Breast epithelium (tissue), 4 donors: ENCODE measurements at regions not wholly inside any gene's neighbourhood (a gene's known extent, or its start where the extent isn't known, plus 50 kb on each side); places are given as distances from the start of the nearest gene placed in this dataset.

Experiments used
- DNase-seq, 2 donors: peaks; one replicate each; pipeline ENCODE4 v3.0.0-alpha.2; 2019; ENCODE audit warnings: low spot score in 2 of 2
- H3K27ac ChIP-seq, 2 donors: fragments of 200-600 bp; sonication (generic) in 1 of 2; one replicate each; pipeline ENCODE4 v1.5.1; 2016 to 2019; ENCODE audit warnings: mild to moderate bottlenecking in 1 of 2
- H3K27me3 ChIP-seq, 2 donors: fragments of 200-600 bp; sonication (generic) in 1 of 2; one replicate each; pipeline versions ENCODE4 v1.5.1 to v1.6.0; 2017 to 2019; ENCODE audit warnings: control low read depth in 1 of 2, mild to moderate bottlenecking in 1 of 2
- H3K36me3 ChIP-seq: fragments of 200-600 bp; one replicate; pipeline ENCODE4 v1.5.1; 2019
- H3K4me1 ChIP-seq, 2 donors: fragments of 200-600 bp; sonication (generic); one replicate each; pipeline ENCODE4 v1.5.1; 2016 to 2019; ENCODE audit warnings: control low read depth in 1 of 2
- H3K4me3 ChIP-seq, 3 donors: fragments of 200-600 bp; sonication (generic); 1 replicate in 2 of 3; 2 replicates in 1 of 3; pipeline ENCODE4 v1.5.1; 2016 to 2019; ENCODE audit warnings: mild to moderate bottlenecking in 3 of 3, moderate library complexity in 2 of 3
- H3K9me3 ChIP-seq, 2 donors: fragments of 200-600 bp; sonication (generic) in 1 of 2; one replicate each; pipeline ENCODE4 v1.5.1; 2016 to 2019; ENCODE audit warnings: control low read depth in 1 of 2
- CTCF ChIP-seq, 3 donors: fragments of 450-650 bp; IDR thresholded peaks; one replicate each; pipeline ENCODE4 v1.5.1; 2016 to 2017; ENCODE audit warnings: antibody characterized with exemption in 3 of 3, mild to moderate bottlenecking in 3 of 3, moderate library complexity in 3 of 3
- POLR2A ChIP-seq: fragments of 450-650 bp; IDR thresholded peaks from one replicate; pipeline ENCODE4 v1.6.1; 2016; ENCODE audit warnings: antibody characterized with exemption, mild to moderate bottlenecking, moderate library complexity
- POLR2AphosphoS5 ChIP-seq, 3 donors: sonication (generic); formaldehyde crosslinking; IDR thresholded peaks; one replicate each; pipeline ENCODE4 v1.6.1; 2017; ENCODE audit warnings: antibody characterized with exemption in 3 of 3
- intact Hi-C: fragments of 100-400 bp; cut with DNase I; formaldehyde crosslinking; loops from one replicate; pipeline ENCODE4 v1.15.1; 2023; ENCODE audit warnings: low total_unique reads

GRCh38 chr3:176526942-176527341 is 670.3 kb downstream of the TBL1XR1 start:
- Histone ChIP-seq H3K9me3 (peaks cover 9 to 12% of the 10 kb centered on the region in 2 donors), H3K27me3 (no peaks in the 10 kb centered on the region), H3K27ac (no peak overlapping the region), H3K4me1 (no peaks in the 10 kb centered on the region), H3K4me3 (no peak overlapping the region), H3K36me3 (no peaks in the 10 kb centered on the region)
- intact Hi-C loops = no loop called here
- no peak for TF ChIP-seq POLR2A
- no peak for TF ChIP-seq CTCF (IDR thresholded peaks at IDR 0.05)
- TF ChIP-seq POLR2AphosphoS5 (IDR thresholded peaks at IDR 0.05) = no peak
- DNase-seq = no peak

GRCh38 chr3:176526225-176526624 is 671.1 kb downstream of the TBL1XR1 start:
- no peak overlapping the region for H3K4me3 ChIP-seq
- H3K36me3 ChIP-seq = no peaks in the 10 kb centered on the region
- H3K9me3 ChIP-seq = peaks cover 9 to 12% of the 10 kb centered on the region in 2 donors
- H3K27ac ChIP-seq = no peak overlapping the region
- no peaks in the 10 kb centered on the region for H3K4me1 ChIP-seq
- no peaks in the 10 kb centered on the region for H3K27me3 ChIP-seq
- no peak for DNase-seq
- intact Hi-C loops = no loop called here
- TF ChIP-seq CTCF (IDR thresholded peaks at IDR 0.05) (no peak), POLR2A (no peak), POLR2AphosphoS5 (IDR thresholded peaks at IDR 0.05) (no peak)

GRCh38 chr3:176523114-176523513 is 674.2 kb downstream of the TBL1XR1 start:
- no peaks in the 10 kb centered on the region for H3K36me3 ChIP-seq
- H3K27ac ChIP-seq = no peak overlapping the region
- H3K4me1 ChIP-seq = no peaks in the 10 kb centered on the region
- H3K27me3 ChIP-seq = no peaks in the 10 kb centered on the region
- H3K4me3 ChIP-seq = no peak overlapping the region
- TF ChIP-seq POLR2A (no peak), POLR2AphosphoS5 (IDR thresholded peaks at IDR 0.05) (no peak), CTCF (IDR thresholded peaks at IDR 0.05) (no peak)
- no peaks in the 10 kb centered on the region for H3K9me3 ChIP-seq
- no peak for DNase-seq
- intact Hi-C loops = no loop called here

GRCh38 chr3:176522436-176522835 is 674.8 kb downstream of the TBL1XR1 start:
- no peak for TF ChIP-seq POLR2A
- no peak for TF ChIP-seq POLR2AphosphoS5 (IDR thresholded peaks at IDR 0.05)
- TF ChIP-seq CTCF (IDR thresholded peaks at IDR 0.05) = no peak
- Histone ChIP-seq H3K27ac (no peak overlapping the region), H3K36me3 (no peaks in the 10 kb centered on the region), H3K9me3 (no peaks in the 10 kb centered on the region), H3K4me3 (no peak overlapping the region), H3K4me1 (no peaks in the 10 kb centered on the region), H3K27me3 (no peaks in the 10 kb centered on the region)
- intact Hi-C loops = no loop called here
- DNase-seq = no peak

- Histone ChIP-seq H3K9me3 (no peaks in the 10 kb centered on the region), H3K36me3 (no peaks in the 10 kb centered on the region), H3K27me3 (no peaks in the 10 kb centered on the region), H3K4me1 (no peaks in the 10 kb centered on the region), H3K4me3 (no peak overlapping the region), H3K27ac (no peak overlapping the region)
- DNase-seq = no peak
- TF ChIP-seq CTCF (IDR thresholded peaks at IDR 0.05) (no peak), POLR2AphosphoS5 (IDR thresholded peaks at IDR 0.05) (no peak), POLR2A (no peak)
- intact Hi-C loops = no loop called here
These were observed 675.6 kb downstream of the TBL1XR1 start for GRCh38 chr3:176521531-176522175.
